ENCODE measurements at regions not wholly inside any gene's neighbourhood (a gene's known extent, or its start where the extent isn't known, plus 50 kb on each side); places are given as distances from the start of the nearest gene placed in this dataset.

- no peak for TF ChIP-seq POLR2A (IDR thresholded peaks at IDR 0.05; ENCODE audit: low read depth, low read length)
- no peak for TF ChIP-seq MAFK (IDR thresholded peaks at IDR 0.05; ENCODE audit: low read depth, low read length)
- TF ChIP-seq CTCF (conservative IDR thresholded peaks at IDR 0.05; ENCODE audit: low read depth, low read length) = peak; percentile 35
- TF ChIP-seq, protein P1, sequence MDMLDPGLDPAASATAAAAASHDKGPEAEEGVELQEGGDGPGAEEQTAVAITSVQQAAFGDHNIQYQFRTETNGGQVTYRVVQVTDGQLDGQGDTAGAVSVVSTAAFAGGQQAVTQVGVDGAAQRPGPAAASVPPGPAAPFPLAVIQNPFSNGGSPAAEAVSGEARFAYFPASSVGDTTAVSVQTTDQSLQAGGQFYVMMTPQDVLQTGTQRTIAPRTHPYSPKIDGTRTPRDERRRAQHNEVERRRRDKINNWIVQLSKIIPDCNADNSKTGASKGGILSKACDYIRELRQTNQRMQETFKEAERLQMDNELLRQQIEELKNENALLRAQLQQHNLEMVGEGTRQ (IDR thresholded peaks at IDR 0.05; ENCODE audit: low read depth, low read length) = no peak
- TF ChIP-seq MXI1 (IDR thresholded peaks at IDR 0.05; ENCODE audit: borderline replicate concordance, low read depth, low read length) = no peak
- peak; percentile 37; the same call in 1 of the 2 replicates for TF ChIP-seq MAZ (IDR thresholded peaks at IDR 0.05; ENCODE audit: borderline replicate concordance, low read depth, low read length)
- no peak for TF ChIP-seq CEBPB (IDR thresholded peaks at IDR 0.05; ENCODE audit: low read depth, low read length)
Measured at GRCh38 chr11:43576803-43577521, 103.6 kb upstream of the HSD17B12 start.

Measured in IMR-90 (cell line).